Astrocyte (in vitro differentiated cells and primary cell): ENCODE measurements at regions not wholly inside any gene's neighbourhood (a gene's known extent, or its start where the extent isn't known, plus 50 kb on each side); places are given as distances from the start of the nearest gene placed in this dataset.
"Not testable (repeated sequence)": the region's sequence is repeated elsewhere in the genome, so short reads cannot be mapped to it uniquely, and the experiment has no call there.

ENCODE experiments used
- DNase-seq: peaks from one replicate; pipeline ENCODE4 v3.0.0-alpha.2; 2010; ENCODE audit warnings: low read depth
- FAIRE-seq: peaks from 2 replicates; lab custom pipeline; 2011; peaks lifted over from hg19 to GRCh38; lab: Jason Lieb, UNC
- H2AFZ ChIP-seq: 2 replicates; pipeline ENCODE4 v1.6.0; 2012; ENCODE audit warnings: low read depth, low read length, inconsistent platforms
- H3K27ac ChIP-seq: 2 replicates; pipeline ENCODE4 v1.5.1; 2011; ENCODE audit warnings: low read depth, low read length, inconsistent platforms
- H3K27me3 ChIP-seq: 2 replicates; pipeline ENCODE4 v1.6.0; 2011; ENCODE audit warnings: low read length, inconsistent platforms; ENCODE audit not compliant: insufficient read depth
- H3K36me3 ChIP-seq: 2 replicates; pipeline ENCODE4 v1.5.1; 2011; ENCODE audit warnings: low read length, inconsistent platforms; ENCODE audit not compliant: insufficient read depth
- H3K4me1 ChIP-seq: 2 replicates; pipeline ENCODE4 v1.5.1; 2011; ENCODE audit warnings: low read length, inconsistent platforms; ENCODE audit not compliant: insufficient read depth
- H3K4me2 ChIP-seq: 2 replicates; pipeline ENCODE4 v1.6.0; 2012; ENCODE audit warnings: low read length, inconsistent platforms
- H3K4me3 ChIP-seq: 2 replicates; pipeline ENCODE4 v1.5.1; 2011; ENCODE audit warnings: low read depth, mild to moderate bottlenecking, low read length, inconsistent platforms; ENCODE audit not compliant: insufficient read depth
- H3K79me2 ChIP-seq: 2 replicates; pipeline ENCODE4 v1.6.0; 2012; ENCODE audit warnings: mild to moderate bottlenecking, low read length, inconsistent platforms; ENCODE audit not compliant: insufficient read depth
- H3K9ac ChIP-seq: 2 replicates; pipeline ENCODE4 v1.6.0; 2012; ENCODE audit warnings: mild to moderate bottlenecking, low read length, inconsistent platforms
- H3K9me3 ChIP-seq: 2 replicates; pipeline ENCODE4 v1.5.1; 2012; ENCODE audit warnings: low read depth, mild to moderate bottlenecking, low read length, inconsistent platforms; ENCODE audit not compliant: insufficient read depth
- H4K20me1 ChIP-seq: 2 replicates; pipeline ENCODE4 v1.6.0; 2012; ENCODE audit warnings: low read length, inconsistent platforms; ENCODE audit not compliant: insufficient read depth
- H3K27ac Mint-ChIP-seq: one replicate; pipeline ENCODE4 v1.8.0; 2021; ENCODE audit warnings: mild to moderate bottlenecking, mixed read lengths; ENCODE audit not compliant: unreplicated experiment
- H3K27me3 Mint-ChIP-seq: one replicate; pipeline ENCODE4 v1.8.0; 2021; ENCODE audit warnings: low read depth, mixed read lengths; ENCODE audit not compliant: unreplicated experiment
- H3K36me3 Mint-ChIP-seq: one replicate; pipeline ENCODE4 v1.8.0; 2021; ENCODE audit warnings: low read depth, mixed read lengths; ENCODE audit not compliant: unreplicated experiment
- H3K4me1 Mint-ChIP-seq: one replicate; pipeline ENCODE4 v1.8.0; 2021; ENCODE audit warnings: low read depth, mixed read lengths; ENCODE audit not compliant: unreplicated experiment
- H3K4me3 Mint-ChIP-seq: one replicate; pipeline ENCODE4 v1.8.0; 2021; ENCODE audit warnings: mild to moderate bottlenecking, moderate library complexity, mixed read lengths; ENCODE audit not compliant: unreplicated experiment
- H3K9me3 Mint-ChIP-seq: one replicate; pipeline ENCODE4 v1.8.0; 2021; ENCODE audit warnings: mild to moderate bottlenecking, mixed read lengths; ENCODE audit not compliant: unreplicated experiment
- CTCF ChIP-seq: IDR thresholded peaks from 2 replicates; pipeline ENCODE4 v1.5.1; 2011; ENCODE audit warnings: low read depth, mild to moderate bottlenecking, inconsistent platforms, low read length, moderate library complexity; ENCODE audit not compliant: insufficient read depth
- EZH2 ChIP-seq: IDR thresholded peaks from 2 replicates; pipeline ENCODE4 v1.6.1; 2012; ENCODE audit warnings: mild to moderate bottlenecking, low read length, inconsistent platforms; ENCODE audit not compliant: insufficient read depth

GRCh38 chr5:62767077-62767476 lies 188.5 kb downstream of the LRRC70 start:
- Mint-ChIP-seq H3K4me3 (no peak overlapping the region), H3K36me3 (no peaks in the 10 kb centered on the region), H3K27ac (no peak overlapping the region), H3K9me3 (no peaks in the 10 kb centered on the region), H3K27me3 (no peaks in the 10 kb centered on the region), H3K4me1 (no peaks in the 10 kb centered on the region)
- Histone ChIP-seq H3K9me3 (no peaks in the 10 kb centered on the region), H3K27ac (no peak overlapping the region), H3K79me2 (no peaks in the 10 kb centered on the region), H3K4me2 (no peak overlapping the region), H3K4me3 (no peak overlapping the region), H3K9ac (no peak overlapping the region), H3K4me1 (no peaks in the 10 kb centered on the region), H3K27me3 (no peaks in the 10 kb centered on the region), H2AFZ (no peak overlapping the region), H3K36me3 (no peaks in the 10 kb centered on the region), H4K20me1 (no peaks in the 10 kb centered on the region)
- DNase-seq (no peak), FAIRE-seq (no peak)
- TF ChIP-seq CTCF, result no peak
- TF ChIP-seq EZH2, result no peak

- TF ChIP-seq CTCF, result no peak
- no peak for TF ChIP-seq EZH2
- Histone ChIP-seq H3K27me3 (no peaks in the 10 kb centered on the region), H3K79me2 (no peaks in the 10 kb centered on the region), H3K4me3 (no peak overlapping the region), H3K4me1 (no peaks in the 10 kb centered on the region), H3K36me3 (no peaks in the 10 kb centered on the region), H4K20me1 (no peaks in the 10 kb centered on the region), H3K4me2 (no peak overlapping the region), H2AFZ (no peak overlapping the region), H3K9ac (no peak overlapping the region), H3K27ac (no peak overlapping the region), H3K9me3 (no peaks in the 10 kb centered on the region)
- Mint-ChIP-seq H3K9me3 (no peaks in the 10 kb centered on the region), H3K27ac (no peak overlapping the region), H3K27me3 (no peaks in the 10 kb centered on the region), H3K36me3 (no peaks in the 10 kb centered on the region), H3K4me3 (no peak overlapping the region), H3K4me1 (no peaks in the 10 kb centered on the region)
- DNase-seq, result no peak
- FAIRE-seq, result no peak
Measured at GRCh38 chr5:62762503-62762902, 183.9 kb downstream of the LRRC70 start.

GRCh38 chr5:62757686-62758085 lies 179.1 kb downstream of the LRRC70 start:
- not testable (repeated sequence) for H3K36me3 Mint-ChIP-seq, H3K27me3 ChIP-seq, DNase-seq, H3K27me3 Mint-ChIP-seq, H3K9me3 ChIP-seq, H3K9me3 Mint-ChIP-seq, H3K27ac ChIP-seq, H3K79me2 ChIP-seq, H2AFZ ChIP-seq, H3K27ac Mint-ChIP-seq, H4K20me1 ChIP-seq, H3K4me3 Mint-ChIP-seq, H3K4me2 ChIP-seq, H3K4me3 ChIP-seq, H3K36me3 ChIP-seq, H3K9ac ChIP-seq, H3K4me1 ChIP-seq, H3K4me1 Mint-ChIP-seq, FAIRE-seq

- not testable (repeated sequence) for H3K9me3 Mint-ChIP-seq, FAIRE-seq, H3K27me3 Mint-ChIP-seq, H3K79me2 ChIP-seq, H3K27me3 ChIP-seq, H3K36me3 ChIP-seq, H3K4me2 ChIP-seq, H3K27ac ChIP-seq, H4K20me1 ChIP-seq, H3K36me3 Mint-ChIP-seq, DNase-seq, H3K4me3 Mint-ChIP-seq, H2AFZ ChIP-seq, H3K4me3 ChIP-seq, H3K27ac Mint-ChIP-seq, H3K9ac ChIP-seq, H3K9me3 ChIP-seq, H3K4me1 ChIP-seq, H3K4me1 Mint-ChIP-seq
Measured at GRCh38 chr5:62752998-62753367, 174.4 kb downstream of the LRRC70 start.
